Spleen (tissue), 11 donors: ENCODE measurements at regions not wholly inside any gene's neighbourhood (a gene's known extent, or its start where the extent isn't known, plus 50 kb on each side); places are given as distances from the start of the nearest gene placed in this dataset.

Source experiments
- DNase-seq: peaks from one replicate; pipeline ENCODE4 v3.0.0-alpha.2; 2020
- H3K27ac ChIP-seq, 8 donors: fragments of 200-600 bp; sonication (generic) in 7 of 8; 1 replicate in 4 of 8; 2 replicates in 4 of 8; pipeline versions ENCODE4 v1.5.0 to v1.8.0; 2016 to 2021; ENCODE audit warnings: inconsistent platforms in 4 of 8, mild to moderate bottlenecking in 4 of 8, moderate library complexity in 1 of 8
- H3K27me3 ChIP-seq, 7 donors: fragments of 200-600 bp; sonication (generic) in 6 of 7; replicated peaks in 1 of 7; 1 replicate in 4 of 7; 2 replicates in 3 of 7; pipeline versions ENCODE4 v1.5.0 to v1.8.0; 2016 to 2021; ENCODE audit warnings: inconsistent platforms in 3 of 7, mild to moderate bottlenecking in 1 of 7
- H3K36me3 ChIP-seq, 6 donors: fragments of 200-600 bp; sonication (generic) in 5 of 6; 1 replicate in 4 of 6; 2 replicates in 2 of 6; pipeline versions ENCODE4 v1.5.0 to v1.8.0; 2016 to 2021; ENCODE audit warnings: inconsistent platforms in 2 of 6
- H3K4me1 ChIP-seq, 6 donors: fragments of 200-600 bp; sonication (generic) in 5 of 6; 1 replicate in 3 of 6; 2 replicates in 3 of 6; pipeline versions ENCODE4 v1.5.0 to v1.8.0; 2016 to 2021; ENCODE audit warnings: inconsistent platforms in 3 of 6
- H3K4me3 ChIP-seq, 8 donors: fragments of 200-600 bp; sonication (generic) in 7 of 8; 1 replicate in 4 of 8; 2 replicates in 4 of 8; pipeline versions ENCODE4 v1.5.0 to v1.8.0; 2016 to 2021; ENCODE audit warnings: inconsistent platforms in 4 of 8, mild to moderate bottlenecking in 4 of 8, moderate library complexity in 2 of 8
- H3K9me3 ChIP-seq, 8 donors: fragments of 200-600 bp; sonication (generic) in 7 of 8; 1 replicate in 4 of 8; 2 replicates in 4 of 8; pipeline versions ENCODE4 v1.5.0 to v1.8.0; 2016 to 2021; ENCODE audit warnings: inconsistent platforms in 4 of 8
- CTCF ChIP-seq, 11 experiments: fragments of 200-600 bp in 7 of 11; fragments of 450-650 bp in 4 of 11; sonication (generic) in 4 of 11; IDR thresholded peaks in 8 of 11; conservative IDR thresholded peaks in 3 of 11; 1 replicate in 7 of 11; 2 replicates in 4 of 11; pipeline versions ENCODE4 v1.4.0 to v1.8.0; 2016 to 2021; ENCODE audit warnings: antibody characterized with exemption in 11 of 11, inconsistent platforms in 4 of 11, mild to moderate bottlenecking in 1 of 11
- POLR2A ChIP-seq, 3 donors: fragments of 450-650 bp; IDR thresholded peaks; one replicate each; pipeline ENCODE4 v1.5.1; 2017; ENCODE audit warnings: antibody characterized with exemption in 3 of 3, mild to moderate bottlenecking in 1 of 3
- POLR2AphosphoS5 ChIP-seq, 3 donors: sonication (generic); formaldehyde crosslinking; IDR thresholded peaks; one replicate each; pipeline ENCODE4 v1.5.1; 2017; ENCODE audit warnings: antibody characterized with exemption in 3 of 3
- WGBS, 5 donors: extraction: QIAGEN DNeasy Blood & Tissue Kit in 3 of 5; methylation state at CpG; one replicate each; pipeline versions ENCODE4 v1.1.5 to v1.1.7; 2013 to 2018; 5-methylcytosine and 5-hydroxymethylcytosine counted together
- intact Hi-C: fragments of 100-400 bp; cut with DNase I; formaldehyde crosslinking; loops from one replicate; pipeline ENCODE4 v1.15.0; 2023; ENCODE audit warnings: low total_unique reads
- donor health status: healthy with polysubstance abuse.
- donor health status: DM: no; HTN: no; CAD: no; lungs with moderate emphysema.
- donor health status: DM: no; HTN: no; CAD: no.
- donor health status: Bipolar disorder and iron deficiency.
- donor health status: healthy.
- donor health status: DM: no; HTN: no; CAD: no.
- donor health status: DM: yes; HTN: yes; CAD: no.

- no peak overlapping the region for H3K27ac ChIP-seq
- intact Hi-C loops: no loop called here
- peaks cover 0 to 8% (median 0%) of the 10 kb centered on the region in 7 donors for H3K27me3 ChIP-seq
- H3K36me3 ChIP-seq: no peaks in the 10 kb centered on the region
- H3K4me1 ChIP-seq: peaks cover 0 to 30% (median 8%) of the 10 kb centered on the region in 6 donors
- no peak for DNase-seq
- peaks cover 0 to 7% (median 0%) of the 10 kb centered on the region in 8 donors for H3K9me3 ChIP-seq
- no peak overlapping the region for H3K4me3 ChIP-seq
- TF ChIP-seq CTCF (IDR thresholded peaks at IDR 0.05 in 8 of 11, conservative IDR thresholded peaks at IDR 0.05 in 3 of 11) (no peak), POLR2AphosphoS5 (IDR thresholded peaks at IDR 0.05) (no peak), POLR2A (IDR thresholded peaks at IDR 0.05) (no peak)
Observed at GRCh38 chr11:115618428-115618827, 114.2 kb upstream of the CADM1 start.

- TF ChIP-seq CTCF (IDR thresholded peaks at IDR 0.05 in 8 of 11, conservative IDR thresholded peaks at IDR 0.05 in 3 of 11): no peak
- TF ChIP-seq POLR2A (IDR thresholded peaks at IDR 0.05): no peak
- TF ChIP-seq POLR2AphosphoS5 (IDR thresholded peaks at IDR 0.05): no peak
- 17 to 38% (median 22%) methylated on average over 2 of the region's 2 CpGs for WGBS, 5 donors
- H3K27me3 ChIP-seq: peaks cover 0 to 5% (median 0%) of the 10 kb centered on the region in 7 donors
Observed at GRCh38 chr11:115617767-115618166, 113.6 kb upstream of the CADM1 start.

GRCh38 chr11:115616971-115617370 lies 112.8 kb upstream of the CADM1 start:
- DNase-seq: no peak

More at GRCh38 chr11:115617767-115618166, 113.6 kb upstream of the CADM1 start:
- H3K36me3 ChIP-seq: no peaks in the 10 kb centered on the region
- intact Hi-C loops: no loop called here
- H3K27ac ChIP-seq: no peak overlapping the region
- H3K4me1 ChIP-seq: peaks cover 0 to 24% (median 8%) of the 10 kb centered on the region in 6 donors
- H3K9me3 ChIP-seq: peaks cover 0 to 7% (median 0%) of the 10 kb centered on the region in 8 donors
- H3K4me3 ChIP-seq: no peak overlapping the region
- DNase-seq: no peak

More at GRCh38 chr11:115616971-115617370, 112.8 kb upstream of the CADM1 start:
- Histone ChIP-seq H3K4me3 (no peak overlapping the region), H3K4me1 (peaks cover 0 to 17% (median 5%) of the 10 kb centered on the region in 6 donors), H3K36me3 (no peaks in the 10 kb centered on the region), H3K27me3 (no peaks in the 10 kb centered on the region), H3K27ac (no peak overlapping the region), H3K9me3 (peaks cover 0 to 7% (median 0%) of the 10 kb centered on the region in 8 donors)
- intact Hi-C loops: no loop called here
- TF ChIP-seq POLR2AphosphoS5 (IDR thresholded peaks at IDR 0.05): no peak
- TF ChIP-seq POLR2A (IDR thresholded peaks at IDR 0.05): no peak
- TF ChIP-seq CTCF (IDR thresholded peaks at IDR 0.05 in 8 of 11, conservative IDR thresholded peaks at IDR 0.05 in 3 of 11): no peak
- WGBS, 5 donors: 15 to 41% (median 28%) methylated on average over 2 of the region's 2 CpGs
